HepG2 (cell line): ENCODE measurements at regions not wholly inside any gene's neighbourhood (a gene's known extent, or its start where the extent isn't known, plus 50 kb on each side); places are given as distances from the start of the nearest gene placed in this dataset.

ENCODE experiments used
- HOXA7 ChIP-seq: sonication (generic); formaldehyde crosslinking; IDR thresholded peaks from 2 replicates; pipeline ENCODE4 v1.8.1; 2022; ENCODE audit warnings: mild to moderate bottlenecking, missing genetic modification reagents, moderate library complexity
- JUND ChIP-seq: sonication (generic); formaldehyde crosslinking; IDR thresholded peaks from 2 replicates; pipeline ENCODE4 v1.8.0; 2022; ENCODE audit warnings: mild to moderate bottlenecking, missing genetic modification reagents
- POLR2A ChIP-seq, 2 experiments: IDR thresholded peaks; 2 replicates each; pipeline ENCODE4 v1.6.1; 2011; ENCODE audit warnings: low read depth in 2 of 2, low read length in 2 of 2, mild to moderate bottlenecking in 1 of 2, moderate library complexity in 1 of 2; ENCODE audit not compliant: insufficient read depth in 1 of 2
- SETDB1 ChIP-seq: sonication (generic); formaldehyde crosslinking; IDR thresholded peaks from 2 replicates; pipeline ENCODE4 v1.5.1; 2020; ENCODE audit warnings: missing genetic modification reagents, mild to moderate bottlenecking, borderline replicate concordance
- STAG1 ChIP-seq: sonication (generic); formaldehyde crosslinking; IDR thresholded peaks from 2 replicates; pipeline ENCODE4 v1.4.0; 2020; ENCODE audit warnings: missing genetic modification reagents
- ZNF354B ChIP-seq: sonication (generic); formaldehyde crosslinking; IDR thresholded peaks from 2 replicates; pipeline ENCODE4 v1.8.0; 2022; ENCODE audit warnings: mild to moderate bottlenecking, missing genetic modification reagents

DNA sequence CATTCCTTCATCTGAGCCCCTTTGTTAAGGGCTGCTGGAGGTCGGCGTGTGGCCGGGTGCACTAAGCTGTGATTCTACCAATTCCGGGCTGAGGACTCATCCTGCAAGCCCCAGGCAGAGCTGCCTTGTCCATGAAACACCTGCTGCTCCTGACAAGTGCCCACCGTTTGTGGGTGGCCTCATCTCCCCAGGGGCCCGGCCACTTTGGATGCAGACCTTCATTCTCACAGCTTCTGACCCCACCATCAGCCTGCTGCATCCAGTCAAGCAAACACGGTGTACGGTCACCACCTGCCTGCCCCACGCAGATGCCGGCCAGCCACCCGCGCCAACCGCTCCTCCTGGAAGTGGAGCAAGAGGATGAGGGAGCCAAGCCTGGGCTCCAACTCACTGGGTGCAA, 382.7 kb downstream of the THBS2 start:
- TF ChIP-seq STAG1 (CRISPR knock-in tag): no peak
- no peak for TF ChIP-seq ZNF354B (CRISPR knock-in tag)
- TF ChIP-seq JUND (CRISPR knock-in tag): no peak
- no peak for TF ChIP-seq POLR2A (IDR thresholded peaks at IDR 0.05; ENCODE audit: insufficient read depth in 1 of 2, low read depth in 2 of 2, low read length in 2 of 2)
- TF ChIP-seq SETDB1 (CRISPR knock-in tag): no peak
- TF ChIP-seq HOXA7 (CRISPR knock-in tag): no peak
